ENCODE measurements at regions not wholly inside any gene's neighbourhood (a gene's known extent, or its start where the extent isn't known, plus 50 kb on each side); places are given as distances from the start of the nearest gene placed in this dataset.

GRCh38 chr16:79981814-79982213 lies 381.3 kb upstream of the MAF start:
- no peak for DNase-seq (ENCODE audit: low spot score)

- no peak for DNase-seq (ENCODE audit: low spot score)
These were observed 380.3 kb upstream of the MAF start for GRCh38 chr16:79980650-79981521.

- no peak for DNase-seq (ENCODE audit: low spot score)
These were observed 377.7 kb upstream of the MAF start for GRCh38 chr16:79977940-79978836.

GRCh38 chr16:79973320-79973719 lies 372.8 kb upstream of the MAF start:
- DNase-seq (ENCODE audit: low spot score) = no peak

GRCh38 chr16:79972053-79972704 lies 371.6 kb upstream of the MAF start:
- no peak for DNase-seq (ENCODE audit: low spot score)

- no peak for DNase-seq (ENCODE audit: low spot score)
These were observed 370.7 kb upstream of the MAF start for GRCh38 chr16:79971237-79971572.

- DNase-seq (ENCODE audit: low spot score) = no peak
These were observed 370.2 kb upstream of the MAF start for GRCh38 chr16:79970551-79971236.

GRCh38 chr16:79970087-79970486 lies 369.6 kb upstream of the MAF start:
- DNase-seq (ENCODE audit: low spot score) = no peak

- no peak for DNase-seq (ENCODE audit: low spot score)
These were observed 368.9 kb upstream of the MAF start for GRCh38 chr16:79969458-79969857.

GRCh38 chr16:79966226-79966625 lies 365.7 kb upstream of the MAF start:
- no peak for DNase-seq (ENCODE audit: low spot score)

- DNase-seq (ENCODE audit: low spot score) = no peak
These were observed 365.2 kb upstream of the MAF start for GRCh38 chr16:79965718-79966117.

- no peak for DNase-seq (ENCODE audit: low spot score)
These were observed 363.6 kb upstream of the MAF start for GRCh38 chr16:79964104-79964503.

- DNase-seq (ENCODE audit: low spot score) = no peak
These were observed 362.4 kb upstream of the MAF start for GRCh38 chr16:79962962-79963361.

- DNase-seq (ENCODE audit: low spot score) = no peak
These were observed 358.7 kb upstream of the MAF start for GRCh38 chr16:79959226-79959625.

GRCh38 chr16:79954921-79955705 lies 354.6 kb upstream of the MAF start:
- no peak for DNase-seq (ENCODE audit: low spot score)

GRCh38 chr16:79950932-79951719 lies 350.6 kb upstream of the MAF start:
- DNase-seq (ENCODE audit: low spot score) = no peak

GRCh38 chr16:79949417-79949816 lies 348.9 kb upstream of the MAF start:
- DNase-seq (ENCODE audit: low spot score) = no peak

- DNase-seq (ENCODE audit: low spot score) = no peak
These were observed 347.2 kb upstream of the MAF start for GRCh38 chr16:79947771-79948170.

- DNase-seq (ENCODE audit: low spot score) = no peak
These were observed 345.7 kb upstream of the MAF start for GRCh38 chr16:79946252-79946651.

- DNase-seq (ENCODE audit: low spot score) = no peak
These were observed 343.2 kb upstream of the MAF start for GRCh38 chr16:79943736-79944135.
